H4 (cell line): ENCODE measurements at regions not wholly inside any gene's neighbourhood (a gene's known extent, or its start where the extent isn't known, plus 50 kb on each side); places are given as distances from the start of the nearest gene placed in this dataset.

Source experiments
- DNase-seq: peaks from one replicate; pipeline ENCODE4 v3.0.0-alpha.2; 2015; ENCODE audit warnings: low spot score

GRCh38 chr3:10583798-10584708, 78.7 kb upstream of the ATP2B2 start:
- no peak for DNase-seq

GRCh38 chr3:10585945-10586344, 80.6 kb upstream of the ATP2B2 start:
- DNase-seq, result no peak

GRCh38 chr3:10594915-10595314, 89.5 kb upstream of the ATP2B2 start:
- DNase-seq, result peak; percentile 62

GRCh38 chr3:10596746-10597448, 91.5 kb upstream of the ATP2B2 start:
- DNase-seq, result no peak

GRCh38 chr3:10597733-10598132, 92.3 kb upstream of the ATP2B2 start:
- no peak for DNase-seq

- no peak for DNase-seq
Observed at GRCh38 chr3:10599017-10599416, 93.6 kb upstream of the ATP2B2 start.

GRCh38 chr3:10599444-10599843, 94.1 kb upstream of the ATP2B2 start:
- no peak for DNase-seq

- peak; percentile 12 for DNase-seq
Observed at GRCh38 chr3:10600296-10600714, 94.9 kb upstream of the ATP2B2 start.

GRCh38 chr3:10600726-10601125, 95.3 kb upstream of the ATP2B2 start:
- DNase-seq, result peak; percentile 13

- no peak for DNase-seq
Observed at GRCh38 chr3:10601151-10601856, 95.9 kb upstream of the ATP2B2 start.

GRCh38 chr3:10601857-10602230, 96.5 kb upstream of the ATP2B2 start:
- DNase-seq, result no peak

- DNase-seq, result no peak
Observed at GRCh38 chr3:10602271-10602670, 96.9 kb upstream of the ATP2B2 start.

- no peak for DNase-seq
Observed at GRCh38 chr3:10602769-10603768, 97.7 kb upstream of the ATP2B2 start.

GRCh38 chr3:10609134-10609533, 103.7 kb upstream of the ATP2B2 start:
- DNase-seq, result no peak

- DNase-seq, result no peak
Observed at GRCh38 chr3:10614168-10614567, 108.8 kb upstream of the ATP2B2 start.

- no peak for DNase-seq
Observed at GRCh38 chr3:10615715-10616114, 110.3 kb upstream of the ATP2B2 start.

- no peak for DNase-seq
Observed at GRCh38 chr3:10616321-10616720, 110.9 kb upstream of the ATP2B2 start.

GRCh38 chr3:10619989-10620832, 114.8 kb upstream of the ATP2B2 start:
- no peak for DNase-seq

- DNase-seq, result no peak
Observed at GRCh38 chr3:10620833-10621082, 115.4 kb upstream of the ATP2B2 start.

GRCh38 chr3:10623578-10624275, 118.3 kb upstream of the ATP2B2 start:
- no peak for DNase-seq
